ENCODE measurements at regions not wholly inside any gene's neighbourhood (a gene's known extent, or its start where the extent isn't known, plus 50 kb on each side); places are given as distances from the start of the nearest gene placed in this dataset.

- TF ChIP-seq EZH2phosphoT487 (IDR thresholded peaks at IDR 0.05; ENCODE audit: insufficient read depth, low read depth) (no peak), EZH2 (IDR thresholded peaks at IDR 0.05; ENCODE audit: insufficient read depth, poor library complexity, severe bottlenecking) (no peak)
Measured at GRCh38 chr18:78765142-78765541, 214.5 kb upstream of the SALL3 start.
